Endothelial cell of umbilical vein (primary cell): ENCODE measurements at regions not wholly inside any gene's neighbourhood (a gene's known extent, or its start where the extent isn't known, plus 50 kb on each side); places are given as distances from the start of the nearest gene placed in this dataset.

ENCODE experiments used
- CTCF ChIP-seq, 2 donors: IDR thresholded peaks; 1 replicate in 1 of 2; 2 replicates in 1 of 2; pipeline ENCODE4 v1.5.1; 2011; ENCODE audit warnings: low read length in 2 of 2, mild to moderate bottlenecking in 2 of 2, moderate library complexity in 2 of 2, control low read depth in 1 of 2, inconsistent platforms in 1 of 2, low read depth in 1 of 2; ENCODE audit not compliant: insufficient read depth in 1 of 2; ENCODE audit errors: extremely low read depth in 1 of 2
- EZH2 ChIP-seq: IDR thresholded peaks from 2 replicates; pipeline ENCODE4 v1.6.1; 2012; ENCODE audit warnings: borderline replicate concordance, low read depth, mild to moderate bottlenecking, moderate library complexity, low read length, inconsistent platforms; ENCODE audit not compliant: severe bottlenecking
- FOS ChIP-seq: IDR thresholded peaks from 2 replicates; pipeline ENCODE4 v1.6.1; 2011; ENCODE audit warnings: mild to moderate bottlenecking, low read length, moderate library complexity, borderline replicate concordance; ENCODE audit not compliant: insufficient read depth
- JUN ChIP-seq: IDR thresholded peaks from 2 replicates; pipeline ENCODE4 v1.6.1; 2011; ENCODE audit warnings: borderline replicate concordance, low read depth; ENCODE audit not compliant: insufficient read length, insufficient read depth
- POLR2A ChIP-seq: IDR thresholded peaks from 2 replicates; pipeline ENCODE4 v1.6.1; 2012; ENCODE audit warnings: low read depth, mild to moderate bottlenecking, control low read depth, low read length
- POLR2AphosphoS5 ChIP-seq: IDR thresholded peaks from 2 replicates; pipeline ENCODE4 v1.6.1; 2012; ENCODE audit warnings: low read depth, mild to moderate bottlenecking, control low read depth, low read length, moderate library complexity; ENCODE audit not compliant: insufficient read depth

DNA sequence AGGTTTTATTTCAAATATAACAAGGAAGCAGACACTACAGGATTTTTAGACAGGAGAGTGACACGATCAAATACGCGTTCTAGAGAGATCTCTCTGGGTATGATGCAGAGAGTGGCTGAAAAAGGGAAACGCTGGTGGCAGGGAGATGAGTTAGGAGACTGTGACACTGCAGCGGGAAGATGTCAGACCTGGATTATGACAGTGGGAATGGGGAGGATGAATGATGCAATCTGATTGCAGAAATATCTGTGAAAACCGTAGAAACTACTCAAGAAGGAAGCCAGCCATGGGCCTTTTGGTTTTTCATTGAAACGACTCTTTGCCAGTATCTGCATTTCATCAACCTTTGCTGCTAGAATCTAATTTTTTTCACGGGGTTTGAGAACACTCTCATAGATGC is 157.9 kb downstream of the FAM43A start:
- no peak for TF ChIP-seq FOS
- TF ChIP-seq CTCF (IDR thresholded peaks at IDR 0.05; ENCODE audit: extremely low read depth in 1 of 2, insufficient read depth in 1 of 2, low read depth in 1 of 2, low read length in 2 of 2), result no peak
- TF ChIP-seq POLR2AphosphoS5, result no peak
- no peak for TF ChIP-seq EZH2
- TF ChIP-seq POLR2A, result no peak
- TF ChIP-seq JUN, result no peak
